A673 (cell line): ENCODE measurements at regions not wholly inside any gene's neighbourhood (a gene's known extent, or its start where the extent isn't known, plus 50 kb on each side); places are given as distances from the start of the nearest gene placed in this dataset.
"Not testable (repeated sequence)": the region's sequence is repeated elsewhere in the genome, so short reads cannot be mapped to it uniquely, and the experiment has no call there.

Experiments
- BruUV-seq: library from RNA; stranded (reverse); fragments of 400-500 nt; replicated peaks from 2 replicates; lab custom pipeline; 2021; lab: Mats Ljungman, UMichigan
- CTCF ChIA-PET: fragments of 300-600 bp; sonication (Branson Sonifier 250); formaldehyde crosslinking; loops from one replicate; lab custom pipeline; 2022; ENCODE audit warnings: antibody characterized with exemption; lab: Charles Lee
- POLR2A ChIA-PET: fragments of 300-600 bp; sonication (Branson Sonifier 250); formaldehyde crosslinking; loops from one replicate; lab custom pipeline; 2022; ENCODE audit warnings: antibody characterized with exemption; ENCODE audit not compliant: low non-redundant PET; lab: Charles Lee
- DNase-seq: peaks from one replicate; pipeline ENCODE4 v3.0.0-alpha.2; 2015; ENCODE audit warnings: low spot score
- H3K27ac ChIP-seq: fragments of 200-600 bp; sonication (generic); 2 replicates; pipeline ENCODE4 v1.5.1; 2016; ENCODE audit warnings: mixed run types, low read depth, mild to moderate bottlenecking, mixed read lengths, antibody characterized with exemption, low read length; ENCODE audit not compliant: poor library complexity, severe bottlenecking
- H3K27me3 ChIP-seq: fragments of 200-600 bp; sonication (generic); replicated peaks from 2 replicates; pipeline ENCODE4 v1.6.1; 2017; ENCODE audit warnings: mixed run types, low read depth, mild to moderate bottlenecking, mixed read lengths, antibody characterized with exemption, low read length; ENCODE audit not compliant: insufficient read depth, poor library complexity
- H3K36me3 ChIP-seq: fragments of 200-600 bp; sonication (generic); 2 replicates; pipeline ENCODE4 v1.6.1; 2016; ENCODE audit warnings: mixed run types, mild to moderate bottlenecking, mixed read lengths, antibody characterized with exemption, low read length; ENCODE audit not compliant: insufficient read depth, poor library complexity, severe bottlenecking
- H3K4me1 ChIP-seq: fragments of 200-600 bp; sonication (generic); 2 replicates; pipeline ENCODE4 v1.6.1; 2017; ENCODE audit warnings: mixed run types, mild to moderate bottlenecking, mixed read lengths, antibody characterized with exemption, low read length; ENCODE audit not compliant: insufficient read depth, poor library complexity, severe bottlenecking
- H3K4me3 ChIP-seq: fragments of 200-600 bp; sonication (generic); 2 replicates; pipeline ENCODE4 v1.5.1; 2016; ENCODE audit warnings: low read depth, mixed run types, mild to moderate bottlenecking, mixed read lengths, low read length; ENCODE audit not compliant: poor library complexity, severe bottlenecking
- H3K9me3 ChIP-seq: fragments of 200-600 bp; sonication (generic); 2 replicates; pipeline ENCODE4 v1.6.1; 2016; ENCODE audit warnings: mixed run types, low read depth, mild to moderate bottlenecking, mixed read lengths, antibody characterized with exemption, low read length; ENCODE audit not compliant: poor library complexity, severe bottlenecking
- intact Hi-C: fragments of 100-400 bp; cut with micrococcal nuclease; formaldehyde crosslinking; loops from one replicate; pipeline ENCODE4 v1.10.0; 2022; ENCODE audit not compliant: unreplicated experiment
- TF ChIP-seq, protein P1 (sequence below): fragments of 300-800, 200-600 bp; sonication (generic); conservative IDR thresholded peaks from 2 replicates; pipeline ENCODE4 v1.5.1; 2017; ENCODE audit warnings: low read depth, mild to moderate bottlenecking, antibody characterized with exemption, low read length, moderate library complexity, mixed read lengths

DNA sequence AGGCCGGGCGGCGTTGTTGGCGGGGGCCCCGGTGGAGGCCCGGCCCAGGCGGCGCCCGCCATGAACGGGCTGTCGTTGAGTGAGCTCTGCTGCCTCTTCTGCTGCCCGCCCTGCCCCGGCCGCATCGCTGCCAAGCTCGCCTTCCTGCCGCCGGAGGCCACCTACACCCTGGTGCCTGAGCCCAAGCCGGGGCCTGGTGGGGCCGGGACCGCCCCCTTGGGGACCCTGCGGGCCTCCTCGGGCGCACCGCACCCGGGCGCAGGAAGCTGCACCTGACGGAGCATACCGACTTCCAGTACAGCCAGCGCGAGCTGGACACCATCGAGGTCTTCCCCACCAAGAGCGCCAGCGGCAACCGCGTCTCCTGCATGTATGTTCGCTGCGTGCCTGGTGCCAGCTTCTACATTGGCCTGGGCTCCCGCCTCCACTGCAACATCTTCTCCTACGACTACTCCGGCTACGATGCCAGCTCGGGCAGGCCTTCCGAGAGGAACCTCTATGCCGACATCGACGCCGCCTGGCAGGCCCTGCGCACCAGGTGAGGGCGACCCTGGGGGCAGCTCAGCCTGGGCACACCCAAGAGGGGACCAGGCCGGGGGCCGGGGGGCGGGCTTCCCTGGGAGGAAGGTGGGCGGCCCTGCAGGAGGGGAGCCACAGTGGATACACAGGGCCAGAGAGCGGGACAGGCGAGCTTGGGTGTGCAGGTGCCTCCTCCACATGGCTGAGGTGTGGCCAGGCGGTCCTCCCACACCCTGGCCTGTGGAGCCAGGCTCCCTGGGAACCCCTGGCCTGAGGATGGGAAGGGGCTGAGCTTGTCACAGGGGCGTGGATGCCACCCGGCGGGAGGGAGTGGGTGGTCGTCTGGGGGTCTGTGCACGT is 201.6 kb downstream of the USP22 start:
- DNase-seq, BruUV-seq: not testable (repeated sequence)

DNA sequence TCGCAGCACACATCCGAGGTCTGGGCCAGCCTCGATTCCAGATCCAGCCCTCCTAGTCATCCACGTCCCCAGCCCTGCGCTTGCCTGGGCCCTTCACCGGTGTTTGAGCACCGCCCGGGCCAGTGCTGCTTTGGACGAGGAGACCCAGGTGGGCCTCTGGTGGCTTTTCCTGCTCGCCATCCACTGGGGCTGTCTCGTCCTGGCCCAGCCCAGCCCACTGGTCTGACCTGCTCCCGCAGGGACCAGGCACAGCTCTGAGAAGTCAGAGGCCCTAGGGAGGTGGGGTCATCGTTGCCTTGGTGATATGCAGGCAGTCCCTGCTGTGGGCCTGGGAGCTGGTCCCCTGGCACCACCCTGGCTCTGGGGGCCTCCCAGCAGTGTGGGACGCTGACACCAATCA is 200.8 kb downstream of the USP22 start:
- H3K27me3 ChIP-seq: peaks cover 24% of the 10 kb centered on the region
- CTCF ChIA-PET, H3K9me3 ChIP-seq, DNase-seq, H3K4me3 ChIP-seq, intact Hi-C loops, H3K36me3 ChIP-seq, BruUV-seq, POLR2A ChIA-PET, H3K27ac ChIP-seq, H3K4me1 ChIP-seq: not testable (repeated sequence)

More for the DNA sequence above, 201.6 kb downstream of the USP22 start:
- H3K27ac ChIP-seq, intact Hi-C loops, H3K9me3 ChIP-seq, POLR2A ChIA-PET, CTCF ChIA-PET, H3K4me3 ChIP-seq, H3K4me1 ChIP-seq, H3K36me3 ChIP-seq: not testable (repeated sequence)
- H3K27me3 ChIP-seq: peaks cover 24% of the 10 kb centered on the region

DNA sequence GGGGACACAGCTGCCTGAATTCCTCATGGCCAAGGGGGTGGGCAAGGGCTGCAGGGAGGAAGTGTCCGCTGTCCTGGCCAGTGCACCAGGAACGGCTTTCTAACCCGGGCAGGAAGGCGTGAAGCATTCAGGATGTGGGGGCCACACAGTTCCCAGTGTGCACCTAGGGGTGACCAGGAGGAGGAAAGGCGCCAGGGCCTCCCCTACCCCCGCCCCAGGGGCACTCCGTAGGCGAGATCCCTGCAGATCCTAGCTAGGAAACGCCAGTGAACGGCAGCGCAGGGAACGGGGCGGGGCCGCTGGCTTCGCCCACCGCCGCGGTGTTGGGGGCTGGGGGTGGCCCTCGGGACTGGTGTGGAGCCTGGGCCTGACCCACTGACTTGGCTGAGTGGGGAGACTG is 199.6 kb downstream of the USP22 start:
- intact Hi-C loops, H3K9me3 ChIP-seq, H3K4me3 ChIP-seq, H3K36me3 ChIP-seq, H3K27ac ChIP-seq, CTCF ChIA-PET, POLR2A ChIA-PET, BruUV-seq, DNase-seq, H3K4me1 ChIP-seq: not testable (repeated sequence)
- H3K27me3 ChIP-seq: peaks cover 20% of the 10 kb centered on the region

DNA sequence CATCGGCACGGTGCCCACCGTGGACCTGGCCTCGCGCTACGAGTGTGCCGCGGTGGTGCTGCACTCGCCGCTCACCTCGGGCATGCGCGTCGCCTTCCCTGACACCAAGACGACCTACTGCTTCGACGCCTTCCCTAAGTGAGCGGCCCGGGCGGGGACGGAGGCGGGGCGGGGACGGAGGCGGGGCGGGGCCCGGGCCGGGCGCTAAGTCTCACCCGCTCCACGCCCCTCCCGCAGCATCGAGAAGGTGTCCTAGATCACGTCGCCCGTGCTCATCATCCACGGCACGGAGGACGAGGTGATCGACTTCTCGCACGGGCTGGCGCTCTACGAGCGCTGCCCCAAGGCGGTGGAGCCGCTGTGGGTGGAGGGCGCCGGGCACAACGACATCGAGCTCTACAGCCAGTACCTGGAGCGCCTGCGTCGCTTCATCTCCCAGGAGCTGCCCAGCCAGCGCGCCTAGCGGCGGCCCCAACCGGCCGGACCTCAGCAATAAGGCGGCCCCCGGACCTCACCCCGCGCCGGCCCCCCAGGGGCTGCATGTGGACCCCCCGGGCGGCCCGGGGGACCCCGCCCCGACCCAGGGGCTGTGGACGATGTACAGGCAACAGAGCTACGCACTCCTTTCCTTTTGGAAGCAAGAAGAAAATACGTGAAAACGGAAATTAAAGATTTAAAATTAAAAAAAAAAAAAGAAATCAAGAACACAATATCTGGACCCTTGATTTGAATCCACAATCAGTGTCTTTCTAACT is 198.8 kb downstream of the USP22 start:
- CTCF ChIA-PET, H3K4me3 ChIP-seq: not testable (repeated sequence)

DNA sequence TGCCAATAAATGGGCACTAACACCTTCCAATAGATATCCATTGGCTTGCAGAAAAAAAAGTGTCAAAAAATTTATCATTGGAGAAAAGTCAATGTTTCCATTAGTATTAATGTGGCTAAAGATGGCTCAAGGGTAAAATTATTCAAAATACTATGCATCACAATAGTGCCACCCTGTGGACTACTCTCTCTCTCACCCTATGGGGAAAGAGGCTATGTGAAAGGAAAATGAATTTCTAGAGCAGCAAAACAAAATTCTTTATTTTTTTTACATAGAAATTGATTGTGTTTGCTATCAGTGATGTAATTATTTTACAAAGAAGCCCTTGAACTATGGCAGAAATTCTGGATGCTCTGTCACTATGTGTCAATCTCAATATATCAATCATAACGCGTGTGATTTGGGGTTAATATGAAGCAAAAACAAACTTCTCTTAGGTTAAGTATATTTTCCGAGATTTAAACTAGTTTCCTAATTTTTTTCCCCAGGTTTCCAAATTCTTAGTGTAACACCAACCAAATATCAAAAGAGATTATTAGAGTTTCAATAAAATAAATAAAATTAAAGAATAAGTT is 193.9 kb downstream of the USP22 start:
- intact Hi-C loops: loop anchor here (5.0 kb wide), 1 partner anchor 47 kb away; no protein-coding TSS in a partner anchor
- H3K27ac ChIP-seq, BruUV-seq, CTCF ChIA-PET, H3K36me3 ChIP-seq, H3K9me3 ChIP-seq, H3K4me3 ChIP-seq, POLR2A ChIA-PET, DNase-seq, H3K4me1 ChIP-seq: not testable (repeated sequence)
- TF ChIP-seq, protein P1, sequence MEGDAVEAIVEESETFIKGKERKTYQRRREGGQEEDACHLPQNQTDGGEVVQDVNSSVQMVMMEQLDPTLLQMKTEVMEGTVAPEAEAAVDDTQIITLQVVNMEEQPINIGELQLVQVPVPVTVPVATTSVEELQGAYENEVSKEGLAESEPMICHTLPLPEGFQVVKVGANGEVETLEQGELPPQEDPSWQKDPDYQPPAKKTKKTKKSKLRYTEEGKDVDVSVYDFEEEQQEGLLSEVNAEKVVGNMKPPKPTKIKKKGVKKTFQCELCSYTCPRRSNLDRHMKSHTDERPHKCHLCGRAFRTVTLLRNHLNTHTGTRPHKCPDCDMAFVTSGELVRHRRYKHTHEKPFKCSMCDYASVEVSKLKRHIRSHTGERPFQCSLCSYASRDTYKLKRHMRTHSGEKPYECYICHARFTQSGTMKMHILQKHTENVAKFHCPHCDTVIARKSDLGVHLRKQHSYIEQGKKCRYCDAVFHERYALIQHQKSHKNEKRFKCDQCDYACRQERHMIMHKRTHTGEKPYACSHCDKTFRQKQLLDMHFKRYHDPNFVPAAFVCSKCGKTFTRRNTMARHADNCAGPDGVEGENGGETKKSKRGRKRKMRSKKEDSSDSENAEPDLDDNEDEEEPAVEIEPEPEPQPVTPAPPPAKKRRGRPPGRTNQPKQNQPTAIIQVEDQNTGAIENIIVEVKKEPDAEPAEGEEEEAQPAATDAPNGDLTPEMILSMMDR: peak; percentile 50
- peaks cover 21% of the 10 kb centered on the region for H3K27me3 ChIP-seq

More for the DNA sequence above, 198.8 kb downstream of the USP22 start:
- BruUV-seq, POLR2A ChIA-PET, H3K27ac ChIP-seq, intact Hi-C loops, H3K9me3 ChIP-seq, H3K36me3 ChIP-seq, H3K4me1 ChIP-seq: not testable (repeated sequence)
- DNase-seq: peak; percentile 44
- peaks cover 19% of the 10 kb centered on the region for H3K27me3 ChIP-seq

DNA sequence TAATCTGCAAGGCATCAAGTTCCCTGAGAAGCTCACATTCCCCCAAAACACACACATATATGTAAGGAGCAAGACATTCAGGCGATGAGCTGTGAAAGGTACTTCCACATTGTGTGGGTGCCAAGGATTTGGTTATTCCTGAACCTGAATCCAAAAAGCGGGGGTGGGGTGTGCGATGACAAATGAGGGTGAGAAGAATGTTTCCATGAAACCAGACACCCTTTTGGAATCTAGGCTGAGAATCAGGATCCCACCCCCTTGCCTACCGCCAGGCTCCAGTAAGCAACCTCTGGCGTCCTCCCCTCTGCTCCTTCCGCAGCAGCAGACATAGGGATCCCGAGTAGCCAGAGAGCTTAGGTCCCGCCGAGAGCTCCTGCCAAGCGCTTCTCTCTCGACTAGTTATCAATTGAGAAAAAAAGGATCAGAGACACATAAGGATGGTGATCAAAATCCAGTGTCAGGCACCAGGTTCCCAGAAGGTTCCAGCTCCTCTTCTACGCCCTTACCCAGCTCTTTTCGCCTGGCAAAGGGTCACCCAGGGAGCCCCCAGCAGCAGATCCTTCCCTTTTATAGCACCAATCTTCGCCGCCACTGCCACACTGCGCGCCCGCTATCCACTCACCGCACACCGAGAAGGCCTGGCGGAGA is 191.1 kb downstream of the USP22 start:
- intact Hi-C loops: loop anchor here (5.0 to 10.0 kb wide), 3 partner anchors 36 to 627 kb away; no protein-coding TSS in a partner anchor
- H3K9me3 ChIP-seq, H3K36me3 ChIP-seq, H3K4me1 ChIP-seq, BruUV-seq, H3K27ac ChIP-seq, POLR2A ChIA-PET: not testable (repeated sequence)
- Histone ChIP-seq H3K4me3 (peak overlapping the region; percentile 46), H3K27me3 (peaks cover 14% of the 10 kb centered on the region)
- CTCF ChIA-PET: interaction anchor here (0.5 to 1.1 kb wide), 4 partner anchors 50 to 862 kb away, joined by 3 to 7 read pairs (median 3); no protein-coding TSS in a partner anchor
- DNase-seq: peak; percentile 7
